22Rv1 (cell line): ENCODE measurements at regions not wholly inside any gene's neighbourhood (a gene's known extent, or its start where the extent isn't known, plus 50 kb on each side); places are given as distances from the start of the nearest gene placed in this dataset.

Source experiments
- H3K27ac ChIP-seq: fragments of 450-650 bp; 2 replicates; pipeline ENCODE4 v1.5.1; 2017
- ZFX ChIP-seq: fragments of 450-650 bp; IDR thresholded peaks from 2 replicates; pipeline ENCODE4 v1.6.1; 2017; ENCODE audit warnings: antibody characterized with exemption, borderline replicate concordance
- TF ChIP-seq, protein P1 (sequence below): fragments of 450-650 bp; IDR thresholded peaks from 2 replicates; pipeline ENCODE4 v1.5.1; 2017; ENCODE audit warnings: mild to moderate bottlenecking

DNA sequence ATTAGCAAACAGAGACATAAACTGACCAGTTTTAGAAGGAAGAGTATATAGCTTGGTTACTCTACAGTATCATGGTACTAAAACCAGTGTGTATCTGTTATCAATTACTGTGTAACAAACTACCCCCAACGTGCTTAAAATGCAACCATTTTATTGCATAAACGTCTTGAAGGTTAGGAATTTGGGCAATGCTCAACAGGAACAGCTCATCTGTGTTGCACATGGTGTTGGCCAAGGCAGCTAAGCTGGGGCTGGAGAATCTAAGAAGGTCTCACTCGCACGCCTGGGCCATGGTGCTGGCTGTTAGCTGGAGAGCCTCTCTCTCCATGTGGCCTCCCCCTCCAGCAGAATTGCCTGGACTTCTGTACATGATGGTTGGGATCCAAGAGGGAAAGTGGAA is 81.2 kb upstream of the THBS1 start:
- H3K27ac ChIP-seq = no peak overlapping the region
- TF ChIP-seq, protein P1, sequence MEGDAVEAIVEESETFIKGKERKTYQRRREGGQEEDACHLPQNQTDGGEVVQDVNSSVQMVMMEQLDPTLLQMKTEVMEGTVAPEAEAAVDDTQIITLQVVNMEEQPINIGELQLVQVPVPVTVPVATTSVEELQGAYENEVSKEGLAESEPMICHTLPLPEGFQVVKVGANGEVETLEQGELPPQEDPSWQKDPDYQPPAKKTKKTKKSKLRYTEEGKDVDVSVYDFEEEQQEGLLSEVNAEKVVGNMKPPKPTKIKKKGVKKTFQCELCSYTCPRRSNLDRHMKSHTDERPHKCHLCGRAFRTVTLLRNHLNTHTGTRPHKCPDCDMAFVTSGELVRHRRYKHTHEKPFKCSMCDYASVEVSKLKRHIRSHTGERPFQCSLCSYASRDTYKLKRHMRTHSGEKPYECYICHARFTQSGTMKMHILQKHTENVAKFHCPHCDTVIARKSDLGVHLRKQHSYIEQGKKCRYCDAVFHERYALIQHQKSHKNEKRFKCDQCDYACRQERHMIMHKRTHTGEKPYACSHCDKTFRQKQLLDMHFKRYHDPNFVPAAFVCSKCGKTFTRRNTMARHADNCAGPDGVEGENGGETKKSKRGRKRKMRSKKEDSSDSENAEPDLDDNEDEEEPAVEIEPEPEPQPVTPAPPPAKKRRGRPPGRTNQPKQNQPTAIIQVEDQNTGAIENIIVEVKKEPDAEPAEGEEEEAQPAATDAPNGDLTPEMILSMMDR = no peak
- no peak for TF ChIP-seq ZFX

GRCh38 chr15:39501366-39502081 is 79.4 kb upstream of the THBS1 start:
- no peak for TF ChIP-seq ZFX
- TF ChIP-seq, protein P1 = no peak
- no peak overlapping the region for H3K27ac ChIP-seq

- TF ChIP-seq, protein P1 = no peak
- no peak for TF ChIP-seq ZFX
- H3K27ac ChIP-seq = no peak overlapping the region
These were observed 78.8 kb upstream of the THBS1 start for GRCh38 chr15:39502082-39502447.

DNA sequence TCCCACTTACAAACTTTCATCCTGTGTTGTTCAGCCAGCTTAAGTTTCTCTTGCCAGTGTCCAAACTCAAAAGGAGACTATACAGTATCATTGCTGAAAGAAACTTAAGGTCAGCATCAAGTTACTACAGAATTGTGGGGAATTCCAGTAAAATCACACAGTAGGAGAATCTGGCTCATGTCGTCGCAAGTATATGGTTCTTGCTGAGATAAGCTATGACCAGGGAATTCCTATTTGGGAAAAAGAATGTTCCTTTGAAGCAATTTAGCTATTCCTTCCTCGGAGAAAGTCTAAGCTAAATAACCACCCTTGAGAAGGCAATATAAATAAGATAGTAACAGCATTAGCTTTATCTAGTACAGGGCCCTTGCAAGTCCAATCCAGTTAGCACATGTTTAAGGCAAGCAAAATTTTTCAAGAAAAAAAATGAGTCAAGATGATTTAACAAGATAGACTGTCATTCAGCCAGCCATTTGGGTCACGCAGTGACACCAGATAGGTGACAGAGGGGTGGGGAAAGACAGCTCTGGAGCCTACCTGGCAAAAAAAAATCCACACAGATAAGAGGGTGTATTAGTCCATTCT is 78.2 kb upstream of the THBS1 start:
- no peak overlapping the region for H3K27ac ChIP-seq

DNA sequence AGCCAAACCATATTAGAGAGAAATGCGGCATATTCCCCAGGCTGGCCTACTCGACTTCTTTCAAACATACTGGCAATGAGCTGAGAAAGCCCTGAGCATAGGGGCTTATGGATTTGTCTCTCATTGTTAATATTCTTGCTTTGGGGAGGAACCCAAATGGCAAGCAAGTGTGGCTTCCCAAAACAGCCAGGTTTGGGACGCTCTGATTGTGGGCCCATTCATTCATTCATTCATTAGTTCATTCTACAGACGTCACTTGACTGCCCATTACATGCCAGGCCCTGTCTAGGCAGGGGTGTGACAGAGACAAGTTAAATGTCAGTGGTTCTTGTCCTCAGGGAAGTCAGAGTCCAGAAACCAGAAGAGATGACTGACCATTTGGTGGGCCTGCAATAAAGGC is 77.4 kb upstream of the THBS1 start:
- no peak overlapping the region for H3K27ac ChIP-seq
- TF ChIP-seq, protein P1 = no peak
- TF ChIP-seq ZFX = no peak

More for the DNA sequence above, 78.2 kb upstream of the THBS1 start:
- no peak for TF ChIP-seq ZFX
- TF ChIP-seq, protein P1 = no peak

GRCh38 chr15:39504808-39505207 is 76.1 kb upstream of the THBS1 start:
- H3K27ac ChIP-seq = no peak overlapping the region
- TF ChIP-seq, protein P1 = no peak
- TF ChIP-seq ZFX = no peak

DNA sequence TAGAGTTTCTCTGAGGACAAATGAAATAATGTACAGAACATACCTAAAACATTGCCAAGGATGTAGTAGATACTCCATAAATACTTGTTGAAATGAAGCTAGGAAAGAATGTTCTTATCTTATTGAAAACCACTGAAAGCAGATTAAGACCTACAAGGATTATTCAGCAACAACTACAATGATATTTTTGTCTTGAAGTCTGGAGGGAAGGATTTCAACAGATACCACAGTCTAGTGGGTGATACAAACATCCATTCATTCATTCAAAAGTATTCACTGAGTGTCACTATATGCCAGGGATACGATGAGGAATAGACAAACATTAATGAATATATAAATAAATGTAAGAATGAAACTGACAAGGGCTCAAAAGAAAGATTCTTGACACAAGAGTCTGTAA is 74.7 kb upstream of the THBS1 start:
- TF ChIP-seq, protein P1 = no peak
- no peak for TF ChIP-seq ZFX
- no peak overlapping the region for H3K27ac ChIP-seq
